Rectal smooth muscle tissue (tissue), 1 donor: ENCODE measurements at regions not wholly inside any gene's neighbourhood (a gene's known extent, or its start where the extent isn't known, plus 50 kb on each side); places are given as distances from the start of the nearest gene placed in this dataset.
A peak's percentile ranks its signal among the peaks of the same experiment; 100 is the strongest.
"Not testable (repeated sequence)": the region's sequence is repeated elsewhere in the genome, so short reads cannot be mapped to it uniquely, and the experiment has no call there.

Experiments used
- H3K27ac ChIP-seq: one replicate; pipeline ENCODE4 v1.7.0; 2013; ENCODE audit warnings: low read depth, low read length, inconsistent platforms
- H3K27me3 ChIP-seq: one replicate; pipeline ENCODE4 v1.7.0; 2013; ENCODE audit warnings: low read length; ENCODE audit not compliant: control insufficient read depth, insufficient read depth
- H3K36me3 ChIP-seq: one replicate; pipeline ENCODE4 v1.7.0; 2013; ENCODE audit warnings: low read length; ENCODE audit not compliant: control insufficient read depth, insufficient read depth
- H3K4me1 ChIP-seq: one replicate; pipeline ENCODE4 v1.7.0; 2013; ENCODE audit warnings: low read length; ENCODE audit not compliant: control insufficient read depth, insufficient read depth
- H3K4me3 ChIP-seq: one replicate; pipeline ENCODE4 v1.7.0; 2013; ENCODE audit warnings: low read length
- H3K9ac ChIP-seq: one replicate; pipeline ENCODE4 v1.7.0; 2013; ENCODE audit warnings: low read length

GRCh38 chr1:143832379-143832716 is 139.4 kb downstream of the FAM72C start:
- H3K4me1 ChIP-seq, H3K27me3 ChIP-seq, H3K36me3 ChIP-seq, H3K4me3 ChIP-seq, H3K27ac ChIP-seq, H3K9ac ChIP-seq: not testable (repeated sequence)

GRCh38 chr1:143831479-143832378 is 140.1 kb downstream of the FAM72C start:
- not testable (repeated sequence) for H3K4me3 ChIP-seq, H3K9ac ChIP-seq, H3K27ac ChIP-seq, H3K4me1 ChIP-seq, H3K36me3 ChIP-seq, H3K27me3 ChIP-seq

GRCh38 chr1:143826162-143826561 is 145.6 kb downstream of the FAM72C start:
- H3K27ac ChIP-seq, H3K36me3 ChIP-seq, H3K4me1 ChIP-seq, H3K4me3 ChIP-seq, H3K27me3 ChIP-seq, H3K9ac ChIP-seq: not testable (repeated sequence)

GRCh38 chr1:143824266-143824665 is 147.5 kb downstream of the FAM72C start:
- H3K27ac ChIP-seq, H3K4me1 ChIP-seq, H3K4me3 ChIP-seq, H3K27me3 ChIP-seq, H3K36me3 ChIP-seq, H3K9ac ChIP-seq: not testable (repeated sequence)

- not testable (repeated sequence) for H3K9ac ChIP-seq, H3K4me3 ChIP-seq, H3K27me3 ChIP-seq, H3K27ac ChIP-seq, H3K4me1 ChIP-seq, H3K36me3 ChIP-seq
These were observed 151.7 kb downstream of the FAM72C start for GRCh38 chr1:143820058-143820457.

- H3K4me3 ChIP-seq, H3K36me3 ChIP-seq, H3K4me1 ChIP-seq, H3K27me3 ChIP-seq, H3K27ac ChIP-seq, H3K9ac ChIP-seq: not testable (repeated sequence)
These were observed 155.4 kb downstream of the FAM72C start for GRCh38 chr1:143816369-143816768.

- not testable (repeated sequence) for H3K27me3 ChIP-seq, H3K27ac ChIP-seq, H3K4me3 ChIP-seq, H3K4me1 ChIP-seq, H3K9ac ChIP-seq, H3K36me3 ChIP-seq
These were observed 166.4 kb downstream of the FAM72C start for GRCh38 chr1:143805374-143805773.

GRCh38 chr1:143804707-143805356 is 167.0 kb downstream of the FAM72C start:
- H3K27ac ChIP-seq, H3K4me1 ChIP-seq, H3K27me3 ChIP-seq, H3K36me3 ChIP-seq, H3K9ac ChIP-seq: not testable (repeated sequence)
- H3K4me3 ChIP-seq = peak overlapping the region; percentile 15

GRCh38 chr1:143803927-143804411 is 167.8 kb downstream of the FAM72C start:
- not testable (repeated sequence) for H3K36me3 ChIP-seq, H3K9ac ChIP-seq, H3K27me3 ChIP-seq, H3K4me1 ChIP-seq
- peak overlapping the region; percentile 77 for H3K4me3 ChIP-seq
- H3K27ac ChIP-seq = peak overlapping the region; percentile 52

GRCh38 chr1:143803095-143803494 is 168.7 kb downstream of the FAM72C start:
- H3K4me3 ChIP-seq, H3K36me3 ChIP-seq, H3K27ac ChIP-seq, H3K27me3 ChIP-seq, H3K9ac ChIP-seq, H3K4me1 ChIP-seq: not testable (repeated sequence)

GRCh38 chr1:143799568-143800187 is 172.1 kb downstream of the FAM72C start:
- not testable (repeated sequence) for H3K4me1 ChIP-seq, H3K27me3 ChIP-seq, H3K36me3 ChIP-seq, H3K9ac ChIP-seq, H3K27ac ChIP-seq, H3K4me3 ChIP-seq

- not testable (repeated sequence) for H3K36me3 ChIP-seq
These were observed 175.4 kb downstream of the FAM72C start for GRCh38 chr1:143796369-143796768.

More at GRCh38 chr1:143796369-143796768, 175.4 kb downstream of the FAM72C start:
- H3K4me3 ChIP-seq, H3K4me1 ChIP-seq, H3K27me3 ChIP-seq, H3K9ac ChIP-seq, H3K27ac ChIP-seq: not testable (repeated sequence)
